Keratinocyte (primary cell): ENCODE measurements at regions not wholly inside any gene's neighbourhood (a gene's known extent, or its start where the extent isn't known, plus 50 kb on each side); places are given as distances from the start of the nearest gene placed in this dataset.

Experiments used
- DNase-seq: peaks from one replicate; pipeline ENCODE4 v3.0.0-alpha.2; 2011; ENCODE audit warnings: low read depth, missing footprints, low spot score
- FAIRE-seq: peaks from 2 replicates; lab custom pipeline; 2011; peaks lifted over from hg19 to GRCh38; lab: Jason Lieb, UNC
- H2AFZ ChIP-seq: 2 replicates; pipeline ENCODE4 v1.6.0; 2012; ENCODE audit warnings: low read length, control low read depth, inconsistent platforms; ENCODE audit not compliant: control insufficient read depth
- H3K27ac ChIP-seq: 2 replicates; pipeline ENCODE4 v1.5.1; 2011; ENCODE audit warnings: low read length; ENCODE audit not compliant: control insufficient read depth, insufficient read depth
- H3K27me3 ChIP-seq: 3 replicates; pipeline ENCODE4 v1.6.0; 2011; ENCODE audit warnings: low read length; ENCODE audit not compliant: control insufficient read depth, insufficient read depth; ENCODE audit errors: extremely low read depth
- H3K36me3 ChIP-seq, 2 experiments: 2 replicates in 1 of 2; 3 replicates in 1 of 2; pipeline ENCODE4 v1.5.1; 2011; ENCODE audit warnings: low read length in 2 of 2, mild to moderate bottlenecking in 1 of 2; ENCODE audit not compliant: control insufficient read depth in 2 of 2, insufficient read depth in 2 of 2; ENCODE audit errors: extremely low read depth in 1 of 2
- H3K4me1 ChIP-seq: 3 replicates; pipeline ENCODE4 v1.5.1; 2011; ENCODE audit warnings: low read length; ENCODE audit not compliant: control insufficient read depth, insufficient read depth; ENCODE audit errors: extremely low read depth
- H3K4me2 ChIP-seq: 3 replicates; pipeline ENCODE4 v1.6.0; 2011; ENCODE audit warnings: low read depth, low read length; ENCODE audit not compliant: control insufficient read depth, insufficient read depth; ENCODE audit errors: extremely low read depth
- H3K4me3 ChIP-seq, 3 experiments: fragments of 200-600 bp in 1 of 3; sonication (generic) in 1 of 3; 2 replicates in 2 of 3; 3 replicates in 1 of 3; pipeline ENCODE4 v1.5.1; 2011 to 2016; ENCODE audit warnings: low read length in 3 of 3, mild to moderate bottlenecking in 3 of 3, control low read depth in 2 of 3, inconsistent platforms in 1 of 3, low read depth in 1 of 3, mixed read lengths in 1 of 3, mixed run types in 1 of 3, moderate library complexity in 1 of 3; ENCODE audit not compliant: control insufficient read depth in 2 of 3, insufficient read depth in 2 of 3; ENCODE audit errors: extremely low read depth in 1 of 3
- H3K79me2 ChIP-seq: 2 replicates; pipeline ENCODE4 v1.6.0; 2012; ENCODE audit warnings: low read length; ENCODE audit not compliant: control insufficient read depth, insufficient read depth
- H3K9ac ChIP-seq: 3 replicates; pipeline ENCODE4 v1.6.0; 2011; ENCODE audit warnings: low read length; ENCODE audit not compliant: control insufficient read depth, insufficient read depth; ENCODE audit errors: extremely low read depth
- H3K9me1 ChIP-seq: 3 replicates; pipeline ENCODE4 v1.6.0; 2011; ENCODE audit warnings: low read length; ENCODE audit not compliant: control insufficient read depth, insufficient read depth; ENCODE audit errors: extremely low read depth
- H3K9me3 ChIP-seq: 2 replicates; pipeline ENCODE4 v1.5.1; 2012; ENCODE audit warnings: low read depth, low read length; ENCODE audit not compliant: control insufficient read depth
- H4K20me1 ChIP-seq: 3 replicates; pipeline ENCODE4 v1.6.0; 2011; ENCODE audit warnings: low read length; ENCODE audit not compliant: control insufficient read depth, insufficient read depth; ENCODE audit errors: extremely low read depth
- CTCF ChIP-seq, 3 experiments: IDR thresholded peaks in 1 of 3; conservative IDR thresholded peaks in 1 of 3; optimal IDR thresholded peaks in 1 of 3; 2 replicates in 2 of 3; 3 replicates in 1 of 3; pipeline versions ENCODE3 to v1.5.1; 2011; ENCODE audit warnings: low read length in 3 of 3, mild to moderate bottlenecking in 3 of 3, moderate library complexity in 2 of 3, control low read depth in 1 of 3, inconsistent platforms in 1 of 3; ENCODE audit not compliant: insufficient read depth in 2 of 3; ENCODE audit errors: extremely low read depth in 1 of 3
- EZH2 ChIP-seq: IDR thresholded peaks from one replicate; pipeline ENCODE4 v1.6.1; 2012; ENCODE audit warnings: inconsistent platforms, mild to moderate bottlenecking, low read length, moderate library complexity
- dilution Hi-C: fragments of 300-500 bp; cut with MboI; formaldehyde crosslinking; loops from one replicate; pipeline ENCODE4 v1.7.0; 2020; ENCODE audit warnings: low sequenced_read_pairs; ENCODE audit not compliant: extremely low pct_ligation_motif_present

- dilution Hi-C loops: no loop called here
- TF ChIP-seq EZH2 (no peak), CTCF (optimal IDR thresholded peaks at IDR 0.05 in 1 of 3, IDR thresholded peaks at IDR 0.05 in 1 of 3, conservative IDR thresholded peaks at IDR 0.05 in 1 of 3; ENCODE audit: extremely low read depth in 1 of 3, insufficient read depth in 2 of 3, low read length in 3 of 3) (no peak)
- no peak for FAIRE-seq
- Histone ChIP-seq H3K36me3 (no peaks in the 10 kb centered on the region), H3K4me3 (no peak overlapping the region), H3K27ac (no peak overlapping the region), H3K79me2 (no peaks in the 10 kb centered on the region), H4K20me1 (no peaks in the 10 kb centered on the region), H3K27me3 (no peaks in the 10 kb centered on the region), H3K9ac (no peak overlapping the region), H3K4me2 (no peak overlapping the region), H3K4me1 (peaks cover 6% of the 10 kb centered on the region), H3K9me1 (no peaks in the 10 kb centered on the region), H2AFZ (no peak overlapping the region), H3K9me3 (no peaks in the 10 kb centered on the region)
- DNase-seq: no peak
Measured at GRCh38 chr11:34748036-34748435, 127.1 kb downstream of the EHF start.

GRCh38 chr11:34747251-34747650, 126.4 kb downstream of the EHF start:
- FAIRE-seq (no peak), DNase-seq (no peak)
- Histone ChIP-seq H4K20me1 (no peaks in the 10 kb centered on the region), H3K36me3 (no peaks in the 10 kb centered on the region), H3K27me3 (no peaks in the 10 kb centered on the region), H3K9me1 (no peaks in the 10 kb centered on the region), H3K9ac (no peak overlapping the region), H3K27ac (no peak overlapping the region), H3K79me2 (no peaks in the 10 kb centered on the region), H3K4me3 (no peak overlapping the region), H3K4me2 (no peak overlapping the region), H3K9me3 (no peaks in the 10 kb centered on the region), H2AFZ (no peak overlapping the region), H3K4me1 (peaks cover 6% of the 10 kb centered on the region)
- dilution Hi-C loops: no loop called here
- TF ChIP-seq EZH2 (no peak), CTCF (optimal IDR thresholded peaks at IDR 0.05 in 1 of 3, IDR thresholded peaks at IDR 0.05 in 1 of 3, conservative IDR thresholded peaks at IDR 0.05 in 1 of 3; ENCODE audit: extremely low read depth in 1 of 3, insufficient read depth in 2 of 3, low read length in 3 of 3) (no peak)
